H1 (cell line): ENCODE measurements at regions not wholly inside any gene's neighbourhood (a gene's known extent, or its start where the extent isn't known, plus 50 kb on each side); places are given as distances from the start of the nearest gene placed in this dataset.

ENCODE experiments used
- CTCF ChIA-PET: fragments of 300-600 bp; sonication (Branson Sonifier 250); formaldehyde crosslinking; loops from one replicate; lab custom pipeline; 2021; ENCODE audit not compliant: partially characterized antibody; lab: Charles Lee
- POLR2A ChIA-PET: fragments of 300-600 bp; sonication (Branson Sonifier 250); formaldehyde crosslinking; loops from one replicate; lab custom pipeline; 2021; ENCODE audit warnings: inconsistent platforms; ENCODE audit not compliant: partially characterized antibody; lab: Charles Lee
- DNase-seq, 2 experiments: peaks; one replicate each; pipeline versions ENCODE4 v3.0.0 to v3.0.0-alpha.2; 2010 to 2022; ENCODE audit warnings: low spot score in 2 of 2, low read depth in 1 of 2, mixed read lengths in 1 of 2
- FAIRE-seq: peaks from 2 replicates; lab custom pipeline; 2011; peaks lifted over from hg19 to GRCh38; lab: Jason Lieb, UNC
- H2AFZ ChIP-seq: 2 replicates; pipeline ENCODE4 v1.8.1; 2012; ENCODE audit warnings: low read length, inconsistent platforms
- H2AK5ac ChIP-seq: 2 replicates; pipeline ENCODE4 v1.6.1; 2013; ENCODE audit warnings: low read depth, low read length
- H2BK120ac ChIP-seq: replicated peaks from 2 replicates; pipeline ENCODE3; 2013; ENCODE audit warnings: low read depth, low read length, inconsistent platforms
- H2BK12ac ChIP-seq: 2 replicates; pipeline ENCODE4 v1.6.1; 2013; ENCODE audit warnings: low read depth, low read length
- H2BK15ac ChIP-seq: 2 replicates; pipeline ENCODE4 v1.6.1; 2013; ENCODE audit warnings: low read length
- H2BK20ac ChIP-seq: 2 replicates; pipeline ENCODE4 v1.6.1; 2013; ENCODE audit warnings: low read length
- H2BK5ac ChIP-seq: 2 replicates; pipeline ENCODE4 v1.6.1; 2013; ENCODE audit warnings: low read depth, low read length
- H3K14ac ChIP-seq: 2 replicates; pipeline ENCODE4 v1.6.1; 2013; ENCODE audit warnings: inconsistent platforms; ENCODE audit not compliant: insufficient read length
- H3K18ac ChIP-seq: 2 replicates; pipeline ENCODE4 v1.6.1; 2013; ENCODE audit warnings: low read length; ENCODE audit errors: extremely low read depth
- H3K23ac ChIP-seq: 2 replicates; pipeline ENCODE4 v1.6.1; 2013; ENCODE audit warnings: inconsistent platforms; ENCODE audit not compliant: insufficient read length
- H3K23me2 ChIP-seq: 2 replicates; pipeline ENCODE4 v1.6.1; 2013; ENCODE audit warnings: low read depth, low read length
- H3K27ac ChIP-seq: 2 replicates; pipeline ENCODE4 v1.6.1; 2011; ENCODE audit warnings: low read depth, low read length, inconsistent platforms
- H3K27me3 ChIP-seq, 4 experiments: replicated peaks in 1 of 4; 1 replicate in 1 of 4; 2 replicates in 3 of 4; pipeline versions ENCODE4 v1.6.1 to v1.8.1; 2011 to 2013; ENCODE audit warnings: low read length in 3 of 4, mild to moderate bottlenecking in 3 of 4, inconsistent platforms in 2 of 4, mixed read lengths in 2 of 4, moderate library complexity in 1 of 4; ENCODE audit not compliant: control insufficient read depth in 3 of 4, insufficient read depth in 3 of 4; ENCODE audit errors: extremely low read depth in 1 of 4
- H3K36me3 ChIP-seq, 4 experiments: 2 replicates each; pipeline versions ENCODE4 v1.6.1 to v1.8.1; 2011 to 2013; ENCODE audit warnings: mild to moderate bottlenecking in 4 of 4, low read length in 3 of 4, moderate library complexity in 2 of 4, control low read depth in 1 of 4, inconsistent platforms in 1 of 4; ENCODE audit not compliant: insufficient read depth in 4 of 4, control insufficient read depth in 2 of 4
- H3K4ac ChIP-seq: replicated peaks from 2 replicates; pipeline ENCODE3; 2013; ENCODE audit warnings: low read length, low read depth, mixed read lengths, inconsistent platforms; ENCODE audit not compliant: insufficient read length
- H3K4me1 ChIP-seq, 4 experiments: replicated peaks in 1 of 4; 1 replicate in 1 of 4; 2 replicates in 3 of 4; pipeline versions ENCODE4 v1.6.1 to v1.8.1; 2011 to 2013; ENCODE audit warnings: low read length in 3 of 4, inconsistent platforms in 2 of 4, mixed read lengths in 1 of 4; ENCODE audit not compliant: insufficient read depth in 4 of 4, control insufficient read depth in 3 of 4
- H3K4me2 ChIP-seq, 2 experiments: 2 replicates each; pipeline versions ENCODE4 v1.6.1 to v1.8.1; 2011 to 2013; ENCODE audit warnings: low read depth in 2 of 2, low read length in 2 of 2, control low read depth in 1 of 2, inconsistent platforms in 1 of 2, mild to moderate bottlenecking in 1 of 2; ENCODE audit not compliant: insufficient read depth in 1 of 2
- H3K4me3 ChIP-seq, 4 experiments: fragments of 200-600, 300-600 bp in 1 of 4; sonication (generic), shearing (Covaris generic), sonication (Bioruptor Twin) in 1 of 4; 2 replicates each; pipeline versions ENCODE4 v1.5.1 to v1.8.1; 2011 to 2016; ENCODE audit warnings: low read length in 4 of 4, low read depth in 3 of 4, control low read depth in 2 of 4, inconsistent platforms in 2 of 4, mild to moderate bottlenecking in 2 of 4, mixed read lengths in 1 of 4, moderate library complexity in 1 of 4; ENCODE audit not compliant: insufficient read depth in 2 of 4; ENCODE audit errors: extremely low read depth in 1 of 4
- H3K56ac ChIP-seq: replicated peaks from 2 replicates; pipeline ENCODE3; 2013; ENCODE audit warnings: low read depth, mild to moderate bottlenecking, mixed read lengths, low read length, inconsistent platforms; ENCODE audit not compliant: insufficient read length
- H3K79me1 ChIP-seq: 2 replicates; pipeline ENCODE4 v1.6.1; 2013; ENCODE audit warnings: low read depth, low read length, control low read depth
- H3K79me2 ChIP-seq, 2 experiments: 2 replicates each; pipeline versions ENCODE4 v1.6.1 to v1.8.1; 2012 to 2013; ENCODE audit warnings: low read length in 2 of 2, mild to moderate bottlenecking in 2 of 2, inconsistent platforms in 1 of 2; ENCODE audit not compliant: insufficient read depth in 2 of 2, control insufficient read depth in 1 of 2
- H3K9ac ChIP-seq, 4 experiments: replicated peaks in 1 of 4; 1 replicate in 1 of 4; 2 replicates in 3 of 4; pipeline versions ENCODE4 v1.6.1 to v1.8.1; 2011 to 2013; ENCODE audit warnings: low read depth in 3 of 4, low read length in 3 of 4, control low read depth in 2 of 4, mild to moderate bottlenecking in 2 of 4, moderate library complexity in 2 of 4, inconsistent platforms in 1 of 4; ENCODE audit errors: extremely low read depth in 1 of 4
- H3K9me3 ChIP-seq, 2 experiments: 2 replicates each; pipeline versions ENCODE4 v1.6.1 to v1.8.1; 2012 to 2013; ENCODE audit warnings: mild to moderate bottlenecking in 2 of 2, moderate library complexity in 2 of 2, control low read depth in 1 of 2, inconsistent platforms in 1 of 2, low read depth in 1 of 2, low read length in 1 of 2, mixed read lengths in 1 of 2; ENCODE audit not compliant: insufficient read depth in 2 of 2
- H4K20me1 ChIP-seq, 2 experiments: replicated peaks in 1 of 2; 2 replicates each; pipeline versions ENCODE3 to v1.8.1; 2011 to 2013; ENCODE audit warnings: inconsistent platforms in 2 of 2, low read length in 2 of 2, mild to moderate bottlenecking in 1 of 2; ENCODE audit not compliant: insufficient read depth in 2 of 2, control insufficient read depth in 1 of 2
- H4K5ac ChIP-seq: 2 replicates; pipeline ENCODE4 v1.6.1; 2013; ENCODE audit warnings: low read length, low read depth, mixed read lengths, inconsistent platforms; ENCODE audit not compliant: insufficient read length
- H4K8ac ChIP-seq: 2 replicates; pipeline ENCODE4 v1.8.0; 2013; ENCODE audit warnings: mild to moderate bottlenecking, moderate library complexity, low read length, inconsistent platforms; ENCODE audit not compliant: insufficient read depth; ENCODE audit errors: extremely low read depth
- H4K91ac ChIP-seq: replicated peaks from 2 replicates; pipeline ENCODE3; 2013; ENCODE audit warnings: low read length, mixed read lengths, inconsistent platforms; ENCODE audit not compliant: insufficient read length
- CEBPB ChIP-seq: IDR thresholded peaks from 2 replicates; pipeline ENCODE4 v1.6.1; 2012; ENCODE audit warnings: low read depth, low read length
- CTBP2 ChIP-seq: IDR thresholded peaks from 2 replicates; pipeline ENCODE4 v1.7.0; 2011; ENCODE audit warnings: borderline replicate concordance, mild to moderate bottlenecking, moderate library complexity, mixed read lengths, low read length; ENCODE audit not compliant: insufficient read depth, insufficient read length
- POLR2AphosphoS5 ChIP-seq: IDR thresholded peaks from 2 replicates; pipeline ENCODE4 v1.6.1; 2011; ENCODE audit warnings: low read depth, low read length
- RFX5 ChIP-seq: IDR thresholded peaks from 2 replicates; pipeline ENCODE4 v1.6.1; 2011; ENCODE audit warnings: low read depth, low read length, improper control_type of control experiment, borderline replicate concordance
- SIX5 ChIP-seq: IDR thresholded peaks from 2 replicates; pipeline ENCODE4 v1.6.1; 2011; ENCODE audit warnings: mild to moderate bottlenecking, low read depth, low read length
- WGBS, 2 experiments: shearing (Covaris generic) in 1 of 2; methylation state at CpG; one replicate each; pipeline versions ENCODE4 v1.1.6 to v1.1.7; 2013 to 2015; ENCODE audit warnings: low lambda C conversion rate in 2 of 2, mixed read lengths in 2 of 2, inconsistent platforms in 1 of 2, low coverage in 1 of 2, missing lambda C conversion rate in 1 of 2; ENCODE audit not compliant: insufficient replicate concordance in 2 of 2, insufficient coverage in 1 of 2, insufficient read length in 1 of 2; ENCODE audit errors: extremely low coverage in 1 of 2, missing lambda C conversion rate in 1 of 2; 5-methylcytosine and 5-hydroxymethylcytosine counted together

- FAIRE-seq (no peak), DNase-seq (no peak)
- Histone ChIP-seq H3K4ac (no peak overlapping the region), H3K23me2 (no peaks in the 10 kb centered on the region), H3K18ac (no peak overlapping the region), H3K9me3 (no peaks in the 10 kb centered on the region), H2BK5ac (no peak overlapping the region), H2BK12ac (no peak overlapping the region), H3K23ac (no peak overlapping the region), H3K56ac (no peak overlapping the region), H3K9ac (no peak overlapping the region), H3K36me3 (no peaks in the 10 kb centered on the region), H3K79me2 (no peaks in the 10 kb centered on the region), H2BK15ac (no peak overlapping the region), H3K79me1 (no peaks in the 10 kb centered on the region), H3K4me2 (no peak overlapping the region), H2BK120ac (no peak overlapping the region), H4K91ac (no peak overlapping the region), H4K8ac (no peak overlapping the region), H3K27ac (no peak overlapping the region), H2AK5ac (no peak overlapping the region), H3K27me3 (no peaks in the 10 kb centered on the region), H4K20me1 (no peaks in the 10 kb centered on the region), H4K5ac (no peak overlapping the region), H2AFZ (no peak overlapping the region), H3K4me1 (no peaks in the 10 kb centered on the region), H2BK20ac (no peak overlapping the region), H3K4me3 (no peak overlapping the region), H3K14ac (no peak overlapping the region)
- ChIA-PET CTCF (interaction anchor here (0.6 kb wide), 1 partner anchor 1547 kb away, joined by 4 read pairs; no protein-coding TSS in a partner anchor), POLR2A (no interaction called here)
- TF ChIP-seq SIX5, result no peak
- TF ChIP-seq CTBP2, result no peak
- TF ChIP-seq CEBPB, result peak; percentile 82
- TF ChIP-seq POLR2AphosphoS5, result no peak
- TF ChIP-seq RFX5, result no peak
- WGBS, 2 experiments, result 65% methylated on average over 4 of the region's 4 CpGs; no CpG with 5 or more reads in 1 of the 2 experiments
Observed at GRCh38 chr11:91081440-91082043, 858.7 kb upstream of the CHORDC1 start.
